Umbilical cord (tissue), 1 donor: ENCODE measurements at regions not wholly inside any gene's neighbourhood (a gene's known extent, or its start where the extent isn't known, plus 50 kb on each side); places are given as distances from the start of the nearest gene placed in this dataset.
"Not testable (repeated sequence)": the region's sequence is repeated elsewhere in the genome, so short reads cannot be mapped to it uniquely, and the experiment has no call there.

Source experiments
- DNase-seq: peaks from one replicate; pipeline ENCODE4 v3.0.0-alpha.2; 2015; ENCODE audit warnings: low spot score

DNA sequence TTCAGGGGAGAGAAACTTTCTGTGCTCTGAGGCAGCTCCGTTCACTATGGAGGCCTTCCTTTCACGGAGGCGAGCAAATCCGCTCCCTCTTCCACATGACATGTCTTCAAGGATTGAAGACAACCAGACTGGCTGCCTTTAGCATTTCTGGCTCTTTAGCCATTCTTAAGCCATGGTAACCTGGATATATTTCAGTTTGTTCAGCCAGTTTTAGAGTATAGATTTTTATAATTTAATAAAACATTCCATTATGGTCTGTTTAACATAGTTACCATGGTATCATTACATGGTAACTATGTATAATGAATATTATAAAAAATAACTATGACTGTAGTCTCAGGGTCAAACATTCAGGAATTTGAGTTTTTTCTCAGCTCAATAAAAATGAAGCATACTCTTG lies 54.2 kb upstream of the NFIA start:
- DNase-seq, result peak; percentile 18

DNA sequence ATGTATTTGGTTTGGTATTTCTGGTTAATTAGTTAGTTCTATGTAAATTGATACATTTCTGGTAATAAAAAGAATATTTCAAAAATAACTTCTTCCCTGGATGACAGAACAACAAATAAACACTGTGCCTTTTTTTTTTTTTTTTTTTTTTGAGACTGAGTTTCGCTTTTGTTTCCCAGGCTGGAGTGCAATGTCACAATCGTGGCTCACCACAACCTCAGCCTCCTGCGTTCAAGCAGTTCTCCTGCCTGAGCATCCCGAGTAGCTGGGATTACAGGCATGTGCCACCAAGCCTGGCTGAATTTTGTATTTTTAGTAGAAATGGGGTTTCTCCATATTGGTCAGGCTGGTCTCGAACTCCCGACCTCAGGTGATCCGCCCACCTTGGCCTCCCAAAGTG lies 64.3 kb upstream of the NFIA start:
- not testable (repeated sequence) for DNase-seq

DNA sequence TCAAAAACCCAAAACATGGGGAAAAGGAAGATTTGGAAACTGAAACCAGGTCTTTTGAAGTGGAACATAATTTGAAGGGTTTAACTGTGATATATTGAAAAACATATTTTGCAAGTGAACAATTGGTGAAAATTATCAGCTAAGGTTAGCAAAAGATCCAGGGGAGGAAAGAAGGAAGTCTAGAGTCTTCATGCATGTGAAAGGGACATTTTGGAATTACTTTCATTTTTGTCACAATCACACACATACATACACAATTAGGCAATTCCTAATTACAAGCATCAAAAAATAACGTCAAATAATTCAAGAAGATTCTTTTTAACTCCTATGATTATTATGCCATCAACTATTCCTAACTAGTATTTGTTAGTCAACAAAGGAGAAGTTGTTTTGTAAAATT lies 64.7 kb upstream of the NFIA start:
- DNase-seq, result no peak

DNA sequence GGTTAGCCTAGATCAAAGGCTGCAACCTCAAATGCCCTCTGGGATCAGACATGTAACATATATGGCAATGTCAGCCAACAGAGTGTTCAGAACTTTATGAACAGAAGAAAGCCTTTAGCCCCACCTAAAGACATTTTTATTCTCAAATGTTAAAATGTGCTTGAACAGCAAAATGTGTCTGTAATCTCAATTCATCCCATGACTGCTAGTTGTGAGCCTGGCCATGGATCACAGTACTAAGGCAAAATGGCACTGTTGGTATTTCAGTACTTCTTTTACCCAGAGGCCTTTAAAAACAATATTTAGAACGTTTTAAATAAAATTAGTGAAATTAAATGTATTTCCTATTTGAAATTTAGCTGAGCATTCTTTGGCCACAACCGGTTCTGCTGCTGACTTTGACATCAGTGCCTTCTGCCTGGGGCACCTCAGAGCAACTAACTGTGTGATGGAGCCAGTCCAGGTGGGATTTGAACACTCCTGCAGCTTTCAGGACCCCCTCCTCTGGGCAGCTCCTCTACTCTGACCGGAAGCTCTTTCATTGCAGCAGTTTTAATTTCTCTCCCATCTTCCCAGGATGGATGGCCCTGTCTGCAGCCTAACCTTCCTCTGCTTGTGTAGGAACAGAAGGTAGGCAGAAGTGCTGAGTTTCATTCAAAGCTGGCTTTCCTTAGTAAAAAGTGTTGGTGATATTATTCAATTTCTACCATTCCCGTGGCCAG lies 68.3 kb upstream of the NFIA start:
- peak; percentile 13 for DNase-seq

DNA sequence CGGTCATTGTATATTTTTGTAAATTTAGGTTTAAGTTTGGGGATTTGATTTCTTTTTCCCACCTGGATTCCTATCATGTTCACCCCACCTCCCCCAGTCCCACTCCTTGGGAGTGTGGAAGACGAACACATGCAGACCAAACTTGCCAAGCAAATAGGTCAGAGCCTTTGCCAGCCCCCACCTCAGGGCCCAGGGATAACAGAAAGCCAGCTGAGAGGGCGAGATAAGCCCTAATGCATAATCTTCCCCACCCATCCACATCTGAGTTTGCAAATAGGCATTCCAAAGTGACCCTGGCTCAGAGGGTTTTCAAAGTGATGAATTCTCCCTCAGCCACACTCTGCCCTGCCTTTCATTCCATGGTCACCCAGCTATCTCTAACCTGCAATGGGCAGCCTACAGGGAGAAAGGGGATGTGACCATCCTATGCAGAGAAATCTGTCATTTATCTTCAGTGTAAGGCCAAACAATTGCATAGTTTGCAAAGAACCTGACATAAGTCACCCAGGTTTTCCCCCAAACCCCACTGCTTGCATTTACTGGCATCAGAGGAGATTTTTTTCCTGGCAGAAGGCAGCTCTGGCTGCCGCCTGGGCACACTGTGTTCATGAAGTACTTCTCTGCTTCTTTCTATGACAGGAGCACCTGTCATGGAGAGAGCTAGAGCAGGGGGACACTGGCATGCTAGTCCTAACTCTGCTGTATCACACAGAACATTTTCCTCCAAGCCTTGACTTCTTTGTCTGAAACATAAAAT lies 69.0 kb upstream of the NFIA start:
- no peak for DNase-seq

DNA sequence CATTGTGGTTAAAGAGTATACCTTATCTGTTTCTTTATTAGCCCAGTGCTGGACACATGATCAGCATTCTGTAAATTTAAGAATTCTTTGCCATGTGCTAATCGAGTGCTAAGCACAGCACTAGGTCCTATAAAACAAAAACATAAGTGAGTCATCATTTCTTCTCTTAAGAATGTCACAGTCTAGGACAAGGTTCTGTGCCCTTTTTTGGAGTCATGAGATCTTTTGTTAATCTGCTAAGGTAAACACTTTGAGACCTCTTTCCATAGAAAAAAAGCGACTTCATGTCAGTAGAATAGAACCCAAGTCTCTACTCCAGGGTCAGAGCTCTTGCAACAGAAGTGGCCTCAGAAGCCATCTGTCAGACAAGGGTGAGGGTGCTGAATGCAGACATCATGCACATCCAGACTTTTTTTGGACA lies 70.0 kb upstream of the NFIA start:
- DNase-seq, result no peak

DNA sequence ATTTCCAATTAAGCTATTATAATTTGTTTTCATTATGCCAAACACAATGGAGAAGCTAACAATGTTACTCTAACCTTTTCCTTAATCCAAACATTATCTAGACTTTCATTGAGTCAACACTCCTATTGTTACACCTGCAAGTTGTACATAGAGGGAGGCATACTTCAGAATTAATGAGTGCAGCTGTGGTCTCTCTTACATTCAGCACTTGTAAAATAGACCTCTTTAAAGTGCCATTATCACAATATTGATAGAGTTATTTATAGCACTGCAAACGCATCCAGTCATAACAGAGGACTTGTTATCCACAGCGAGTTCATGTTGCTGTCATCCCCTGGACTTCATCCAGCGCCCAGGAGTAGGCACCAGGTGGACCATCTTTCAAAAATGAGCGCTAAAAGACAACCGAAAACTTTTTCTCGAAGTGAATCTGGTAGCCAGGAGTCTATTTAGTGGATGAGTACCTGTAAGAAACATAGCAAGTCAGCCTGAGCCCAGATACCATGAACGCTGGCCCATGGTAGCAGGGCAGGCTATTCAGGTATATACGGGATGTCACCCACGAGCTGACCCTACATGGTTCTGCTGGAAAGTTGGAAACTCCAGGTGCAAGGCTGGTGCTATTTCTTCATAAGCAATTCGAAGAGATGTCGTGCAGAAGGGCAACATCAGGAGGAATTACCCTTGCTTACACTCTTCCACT lies 70.6 kb upstream of the NFIA start:
- no peak for DNase-seq

DNA sequence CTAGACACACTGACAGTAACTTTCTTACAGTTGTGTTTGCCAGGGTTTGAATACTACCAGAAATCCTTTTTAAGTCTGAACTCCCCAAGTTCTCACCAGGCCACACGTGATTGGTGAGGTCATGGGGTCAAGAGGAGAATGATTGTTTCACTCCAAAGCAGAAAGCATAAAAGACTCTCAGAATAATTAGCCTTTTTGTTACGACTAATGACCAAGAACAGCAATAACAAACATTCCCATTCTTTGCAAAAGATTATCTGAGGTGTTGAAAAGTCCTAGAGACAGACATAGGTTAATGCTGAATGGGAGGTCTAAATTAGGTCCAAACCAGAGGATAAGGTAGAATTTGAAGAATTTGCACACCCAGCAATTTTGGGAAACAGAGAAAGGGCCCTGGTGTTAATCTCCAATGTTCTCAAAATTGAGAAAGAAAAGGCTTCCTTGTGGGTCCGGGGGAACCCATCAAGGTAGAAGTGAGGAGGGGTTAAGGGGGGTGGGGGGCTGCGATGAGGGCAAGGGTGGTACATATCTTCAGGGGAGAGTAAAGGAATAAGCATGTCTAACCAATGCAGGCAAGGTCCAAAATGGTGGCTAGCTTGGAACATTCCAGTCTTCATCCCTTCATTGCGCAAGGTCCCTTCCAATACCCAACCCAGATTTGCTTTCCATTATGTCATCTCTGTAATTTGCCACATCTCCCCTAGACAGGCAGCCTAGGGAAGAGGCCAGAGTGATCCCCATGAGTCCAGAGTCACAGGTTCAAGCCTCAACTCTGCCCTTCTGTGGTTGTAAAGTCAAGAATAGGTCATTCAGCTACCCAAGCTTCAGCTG lies 74.6 kb upstream of the NFIA start:
- no peak for DNase-seq

DNA sequence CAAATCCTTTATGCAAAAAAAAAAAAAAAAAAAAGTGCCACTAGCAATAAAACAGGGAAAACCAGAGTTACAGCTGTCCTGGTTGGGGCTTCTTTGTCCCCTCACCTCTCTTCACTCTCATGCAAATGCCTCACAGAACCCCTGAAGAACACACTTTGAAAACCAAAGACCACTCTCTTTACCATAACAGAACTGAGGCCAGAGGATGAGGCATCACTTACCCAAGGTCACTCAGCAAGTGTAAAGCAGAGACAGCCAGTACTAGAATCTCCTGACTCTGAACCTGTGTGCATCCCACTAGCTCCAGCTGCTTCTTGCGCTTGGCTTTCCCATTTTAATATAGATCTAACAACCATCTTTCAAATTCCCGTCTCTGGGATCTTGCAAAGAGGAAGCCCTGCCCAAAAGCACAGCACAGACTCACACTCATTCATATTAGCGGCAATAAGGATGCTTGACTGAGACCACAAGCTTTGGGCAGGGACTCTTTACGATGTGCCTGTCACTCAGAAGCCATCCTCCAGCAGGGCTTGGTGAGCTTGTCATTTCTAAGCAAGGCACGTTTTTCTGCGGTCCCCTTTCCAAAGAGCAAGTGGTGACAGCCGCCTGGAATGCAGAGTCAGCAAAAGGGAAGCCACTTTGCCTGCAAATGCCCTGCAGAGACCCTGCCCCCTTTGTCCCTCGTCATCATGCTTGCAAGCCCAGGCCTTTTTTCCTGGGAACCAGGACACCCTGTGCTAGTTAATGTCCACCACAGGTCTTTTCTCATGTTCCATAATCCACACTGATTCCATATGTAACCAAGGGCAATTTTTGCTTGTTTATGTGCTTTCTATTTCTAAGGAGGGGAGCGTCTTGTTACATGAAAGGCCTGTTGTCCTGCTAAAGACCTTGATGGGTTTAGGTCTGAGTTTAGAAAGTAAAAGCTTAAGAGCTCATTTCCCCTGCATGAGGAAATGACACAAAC lies 76.5 kb upstream of the NFIA start:
- no peak for DNase-seq

DNA sequence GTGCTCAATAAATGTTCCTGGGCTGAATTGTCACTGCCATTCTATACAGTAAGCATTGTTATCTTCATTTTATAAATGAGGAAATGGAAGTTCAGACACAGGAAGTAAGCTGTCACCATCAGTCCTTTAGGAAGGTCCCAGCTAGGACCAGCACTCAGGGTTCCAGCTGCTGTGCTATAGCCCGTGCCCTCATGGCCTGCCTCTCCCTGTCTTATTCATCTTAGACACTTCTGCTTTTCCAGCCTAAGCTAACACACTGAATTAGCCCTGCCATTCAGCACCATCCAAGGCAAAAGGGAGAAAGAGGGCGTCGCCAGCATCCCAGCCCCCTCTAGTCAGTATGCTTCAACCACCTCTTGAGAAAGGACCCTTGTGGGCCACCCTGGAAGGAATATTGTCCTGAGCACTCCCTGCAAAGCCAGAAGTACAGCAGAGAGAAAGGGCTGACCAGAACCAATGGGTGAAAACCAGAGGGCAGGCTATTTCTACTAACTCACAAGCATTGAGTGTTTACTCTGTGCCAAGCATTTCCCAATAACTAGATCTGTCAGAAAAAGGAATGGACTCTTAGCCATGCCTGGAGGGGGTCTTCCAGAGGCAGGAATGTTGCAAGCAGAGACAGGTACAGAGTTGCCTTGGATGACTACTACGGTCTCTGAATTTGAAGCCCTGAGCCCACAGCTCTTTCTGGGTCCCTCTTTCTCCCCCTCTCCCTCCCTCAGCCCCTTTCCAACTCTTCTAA lies 77.9 kb upstream of the NFIA start:
- peak; percentile 11 for DNase-seq

DNA sequence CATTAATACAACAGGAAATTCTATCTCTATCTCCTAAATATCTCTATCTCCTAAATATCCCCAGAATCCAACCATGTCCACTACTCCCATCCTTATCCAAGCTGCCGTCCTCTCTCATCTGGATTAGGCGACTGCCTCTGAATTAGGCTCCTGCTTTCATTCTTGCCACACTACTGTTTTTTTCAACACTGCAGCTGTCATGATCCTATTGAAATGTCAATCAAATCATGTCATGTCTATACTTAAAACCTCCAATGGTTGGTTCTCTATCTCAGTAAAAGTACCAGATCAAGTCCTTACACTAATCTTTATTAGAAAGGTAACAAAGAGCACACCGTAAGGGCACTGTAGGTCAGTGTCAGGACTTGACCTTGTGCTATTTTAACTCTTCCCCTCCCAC lies 82.0 kb upstream of the NFIA start:
- no peak for DNase-seq

DNA sequence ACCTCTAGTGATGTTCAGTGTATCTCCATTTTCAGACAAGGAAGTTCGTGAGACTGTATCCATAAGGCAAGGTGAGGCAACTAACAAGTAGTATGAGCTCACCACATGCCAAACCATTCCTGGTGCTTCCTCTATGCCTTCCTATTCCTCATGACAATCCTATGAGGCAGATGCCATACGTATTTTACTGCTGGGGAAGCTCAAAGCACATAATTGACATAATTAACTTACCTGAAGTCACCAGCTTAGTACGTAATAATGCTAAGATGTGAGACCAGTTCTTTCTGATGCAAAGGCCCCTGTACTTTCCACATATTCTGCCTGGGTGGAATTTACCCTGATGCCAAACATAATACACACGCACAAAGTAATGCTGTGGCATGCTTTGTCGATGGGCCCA lies 83.6 kb upstream of the NFIA start:
- no peak for DNase-seq

DNA sequence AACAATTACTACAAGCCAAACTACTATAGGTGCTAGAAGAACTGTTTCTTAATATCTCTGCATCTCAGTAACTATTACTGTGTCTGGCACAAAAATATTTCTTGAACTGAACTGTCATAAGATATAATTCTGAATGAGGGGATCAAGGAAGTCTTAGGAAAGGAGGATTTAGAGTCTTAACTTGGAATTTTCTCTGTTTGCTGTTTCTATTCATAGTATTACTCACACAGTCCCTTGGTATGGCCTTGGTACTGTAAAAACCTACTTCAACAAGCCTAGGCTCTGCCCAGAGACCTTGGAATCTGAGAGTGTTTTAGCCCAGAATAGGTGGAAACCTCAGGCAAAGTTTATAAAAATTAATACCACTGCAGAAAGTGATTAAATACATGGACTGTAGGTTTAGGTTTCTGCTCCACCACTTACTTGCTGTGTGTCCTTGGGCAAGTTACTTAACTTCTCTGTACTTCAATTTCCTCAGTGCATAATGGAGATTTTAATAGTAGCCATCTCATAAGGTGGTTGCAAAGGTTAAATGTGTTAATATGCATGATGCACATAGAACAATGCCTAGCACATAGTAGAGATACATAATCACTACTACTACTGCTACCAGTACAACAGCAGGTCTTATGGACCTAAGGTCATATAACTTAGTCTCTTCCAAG lies 87.4 kb upstream of the NFIA start:
- DNase-seq, result peak; percentile 65

DNA sequence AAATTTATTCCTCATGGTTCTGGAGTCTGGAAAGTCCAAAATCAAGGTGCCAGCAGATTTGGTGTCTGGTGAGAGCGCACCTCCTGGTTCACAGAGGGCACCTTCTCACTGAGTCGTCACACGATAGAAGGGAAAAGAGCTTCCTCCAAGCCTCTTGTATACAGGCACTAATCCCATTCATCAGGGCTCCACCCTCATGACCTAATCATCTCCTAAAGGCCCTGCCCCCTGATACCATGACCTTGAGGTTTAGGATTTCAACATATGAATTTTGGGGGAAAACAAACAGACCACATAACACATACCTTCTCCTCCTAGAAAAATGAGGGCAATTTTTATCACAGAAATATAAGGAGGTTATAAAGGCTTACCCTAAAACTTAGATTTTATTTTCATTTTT lies 88.0 kb upstream of the NFIA start:
- no peak for DNase-seq

DNA sequence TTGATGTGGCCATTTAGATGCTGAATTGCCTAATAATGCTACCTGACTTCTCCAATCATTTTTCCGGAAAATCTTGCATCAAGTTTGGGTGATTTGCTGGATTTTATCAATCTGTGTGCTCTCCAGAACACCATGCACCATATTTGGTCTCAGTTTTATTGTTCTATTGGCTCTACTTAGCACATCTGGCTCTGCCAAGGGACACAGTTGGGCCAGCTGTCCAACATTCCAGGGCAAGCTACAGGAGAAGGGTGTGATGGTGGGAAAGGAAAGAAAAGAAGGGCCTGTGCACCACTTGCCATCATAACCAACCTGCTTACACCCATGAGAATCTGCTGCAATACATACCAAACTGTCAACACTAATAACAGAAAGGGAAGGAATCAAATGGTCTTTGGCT lies 90.2 kb upstream of the NFIA start:
- DNase-seq, result no peak

DNA sequence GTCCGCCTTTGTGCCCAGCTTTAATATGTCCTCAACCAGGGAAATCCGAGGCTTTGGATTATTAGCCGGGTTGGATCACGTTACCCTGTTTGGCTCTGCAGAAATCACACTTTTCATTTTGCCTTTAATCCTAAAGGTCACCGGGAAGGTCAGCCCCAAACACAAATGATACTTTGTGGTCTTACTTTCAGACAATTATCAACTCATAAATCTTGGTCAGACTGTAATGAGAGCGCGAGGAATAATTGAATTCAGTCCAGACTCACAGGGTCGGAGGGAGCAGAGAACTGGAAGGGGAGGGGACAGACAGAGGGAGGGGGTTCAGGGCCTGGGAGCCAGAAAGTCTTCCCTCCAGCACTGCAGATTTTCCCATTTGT lies 91.7 kb upstream of the NFIA start:
- no peak for DNase-seq

DNA sequence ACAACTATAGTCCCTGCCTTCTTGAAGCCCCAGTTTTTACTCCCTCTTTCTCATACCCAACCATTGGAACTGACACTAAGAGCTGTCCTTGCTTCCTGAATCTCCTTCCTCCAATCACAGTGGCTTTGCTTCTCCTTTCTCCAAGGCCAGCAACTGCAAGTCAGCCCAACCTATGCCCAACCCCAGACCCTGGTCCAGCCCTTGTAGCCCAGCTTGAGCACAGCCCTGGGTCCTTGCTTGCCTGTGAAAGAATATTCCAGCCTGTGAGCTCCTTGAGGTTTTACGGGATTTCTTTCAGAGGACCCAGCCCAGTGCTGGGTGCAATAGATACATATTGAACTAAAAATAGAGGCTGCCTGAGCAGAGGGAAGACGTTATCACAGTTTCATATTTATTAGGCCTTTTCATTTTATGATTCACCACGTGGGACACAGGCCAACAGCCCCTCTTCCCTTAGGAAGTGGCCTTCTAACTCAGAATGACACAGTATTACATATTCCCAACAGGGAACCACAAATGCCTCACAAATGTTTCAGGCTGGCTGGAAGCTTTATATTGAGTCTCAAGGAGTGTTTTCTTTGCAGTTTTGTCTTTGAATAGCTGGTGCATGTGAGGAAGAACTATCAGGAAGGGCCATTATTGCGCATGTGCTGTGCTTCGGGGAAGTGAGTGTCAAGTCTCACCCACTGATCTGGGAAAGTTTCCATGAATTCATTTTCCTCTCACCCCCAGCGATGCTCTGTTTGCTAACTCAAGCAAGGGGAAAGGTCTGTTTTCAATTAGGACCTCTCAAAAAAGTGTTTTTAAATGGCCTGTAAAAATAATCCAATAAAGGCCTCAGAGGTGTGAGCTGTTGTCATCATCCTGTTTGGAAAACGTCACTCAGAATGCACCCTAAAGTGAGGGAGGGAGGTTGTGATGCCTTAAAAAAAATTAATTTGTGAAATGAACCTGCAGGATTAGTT lies 92.3 kb upstream of the NFIA start:
- peak; percentile 81 for DNase-seq

DNA sequence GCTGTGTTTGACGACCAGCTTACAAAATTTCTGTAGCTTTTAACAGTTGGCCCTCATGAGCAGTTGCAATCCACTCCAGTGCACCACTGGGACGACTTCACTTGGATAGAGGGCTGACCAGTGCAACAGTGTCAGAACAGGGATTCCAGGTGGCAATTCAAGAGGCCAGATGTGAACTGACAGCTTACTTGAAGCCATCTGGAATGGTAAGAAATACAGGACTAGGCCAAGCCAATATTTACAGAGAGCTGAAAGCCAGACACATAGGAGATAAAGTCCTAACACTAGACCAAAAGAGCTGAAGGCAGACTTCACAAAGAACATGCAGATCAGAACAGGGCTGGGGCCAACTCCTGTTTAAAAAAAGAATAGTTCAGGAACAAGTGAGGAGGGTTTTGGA lies 93.5 kb upstream of the NFIA start:
- DNase-seq, result no peak
